Retinal pigment epithelial cell (primary cell): ENCODE measurements at regions not wholly inside any gene's neighbourhood (a gene's known extent, or its start where the extent isn't known, plus 50 kb on each side); places are given as distances from the start of the nearest gene placed in this dataset.

ENCODE experiments used
- DNase-seq: peaks from one replicate; pipeline ENCODE4 v3.0.0-alpha.2; 2010; ENCODE audit warnings: low read depth
- H3K4me3 ChIP-seq: 2 replicates; pipeline ENCODE4 v1.5.1; 2011; ENCODE audit warnings: mild to moderate bottlenecking, low read length, control low read depth, moderate library complexity
- CTCF ChIP-seq: conservative IDR thresholded peaks from 2 replicates; pipeline ENCODE4 v1.5.1; 2011; ENCODE audit warnings: low read depth, low read length, control low read depth, inconsistent platforms

DNA sequence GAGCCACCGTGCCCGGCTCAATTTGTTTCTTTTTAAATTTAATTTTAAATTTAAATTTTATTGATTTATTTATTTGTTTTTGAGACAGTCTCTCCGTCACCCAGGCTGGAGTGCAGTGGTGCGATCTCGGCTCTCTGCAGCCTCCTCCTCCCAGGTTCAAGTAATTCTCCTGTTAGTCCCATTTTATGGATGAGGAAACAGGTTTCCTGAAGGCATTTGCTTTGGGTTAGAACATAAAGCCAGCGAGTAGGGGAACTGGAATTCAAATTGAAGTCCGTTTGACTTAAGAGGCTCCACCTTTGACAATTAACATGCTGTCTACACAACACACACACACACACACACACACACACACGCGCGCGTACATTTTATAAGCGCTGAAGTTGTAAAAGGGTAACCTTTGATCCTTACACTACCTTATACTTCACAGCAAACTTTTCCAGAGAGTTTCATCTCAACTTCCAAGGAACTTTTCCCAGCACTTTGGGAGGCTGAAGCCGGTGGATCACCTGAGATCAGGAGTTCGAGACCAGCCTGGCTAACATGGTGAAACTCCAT lies 232.0 kb downstream of the BCAS1 start:
- no peak for TF ChIP-seq CTCF
- no peak for DNase-seq
- no peak overlapping the region for H3K4me3 ChIP-seq

DNA sequence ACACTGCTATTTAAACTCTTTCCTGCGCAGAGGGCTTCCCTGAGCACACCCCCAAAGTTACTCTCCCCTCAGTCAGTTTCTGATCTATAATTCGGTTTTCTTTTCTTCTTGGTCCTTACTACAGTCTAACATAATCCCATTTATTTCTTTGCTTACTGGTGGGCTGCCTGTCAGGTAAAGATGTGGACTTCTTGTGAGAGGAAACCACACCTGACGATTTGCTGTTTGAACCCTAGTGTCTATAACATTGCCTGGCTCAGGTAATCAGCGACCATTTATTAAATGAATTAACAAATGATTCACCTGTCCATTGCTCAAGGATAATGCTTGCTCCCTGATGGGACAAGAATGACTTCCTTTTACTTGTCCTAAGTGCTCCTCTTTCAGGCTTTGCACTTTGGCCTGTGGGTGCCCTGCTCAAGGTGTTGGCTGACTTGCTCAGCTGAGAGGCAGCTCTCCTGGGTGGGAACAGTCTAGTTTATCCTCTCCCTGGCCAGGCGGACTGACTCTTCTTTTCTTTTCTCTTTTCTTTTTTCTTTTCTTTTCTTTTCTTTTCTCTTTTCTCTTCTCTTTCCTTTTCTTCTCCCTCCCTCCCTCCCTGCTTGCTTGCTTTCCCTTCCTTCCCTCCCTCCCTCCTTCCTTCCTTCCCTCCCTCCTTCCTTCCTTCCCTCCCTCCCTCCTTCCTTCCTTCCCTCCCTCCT lies 233.1 kb downstream of the BCAS1 start:
- H3K4me3 ChIP-seq, result no peak overlapping the region
- TF ChIP-seq CTCF, result no peak
- no peak for DNase-seq

DNA sequence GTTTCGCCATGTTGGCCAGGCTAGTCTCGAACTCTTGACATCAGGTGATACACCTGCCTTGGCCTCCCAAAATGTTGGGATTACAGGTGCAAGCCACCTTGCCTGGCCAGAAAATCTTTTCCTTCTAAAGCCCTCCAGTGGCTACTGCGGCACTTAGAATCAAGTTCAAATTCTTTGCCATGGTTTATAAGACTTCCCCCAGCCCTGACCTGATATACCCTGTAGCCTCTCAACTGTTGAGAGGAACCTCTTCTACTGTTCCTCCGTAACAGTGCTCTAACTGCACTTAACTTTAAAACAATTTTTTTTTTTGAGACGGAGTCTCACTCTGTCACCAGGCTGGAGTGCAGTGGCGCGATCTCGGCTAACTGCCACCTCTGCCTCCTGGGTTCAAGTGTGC lies 235.6 kb downstream of the BCAS1 start:
- H3K4me3 ChIP-seq, result no peak overlapping the region
- no peak for DNase-seq

DNA sequence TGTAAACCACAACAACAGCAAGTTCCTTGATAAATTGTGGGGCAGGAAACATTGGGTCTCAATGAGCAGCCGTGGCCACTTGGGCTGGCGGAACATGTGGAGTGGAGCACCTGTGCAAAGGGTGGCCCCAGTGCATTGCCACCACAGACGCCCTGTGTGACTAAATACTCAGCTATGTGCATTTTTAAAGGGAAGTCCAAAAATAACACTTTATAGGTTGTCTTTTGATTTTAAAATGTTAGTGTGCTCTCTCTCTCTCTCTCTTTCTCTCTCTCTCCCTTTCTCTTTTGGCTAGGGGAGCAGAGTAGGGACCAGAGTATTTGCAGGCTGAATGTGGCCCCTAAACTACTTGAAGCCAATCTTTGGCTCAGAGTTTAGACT lies 236.3 kb downstream of the BCAS1 start:
- no peak overlapping the region for H3K4me3 ChIP-seq
- DNase-seq, result no peak
- no peak for TF ChIP-seq CTCF

More for the DNA sequence above, 235.6 kb downstream of the BCAS1 start:
- TF ChIP-seq CTCF, result no peak

DNA sequence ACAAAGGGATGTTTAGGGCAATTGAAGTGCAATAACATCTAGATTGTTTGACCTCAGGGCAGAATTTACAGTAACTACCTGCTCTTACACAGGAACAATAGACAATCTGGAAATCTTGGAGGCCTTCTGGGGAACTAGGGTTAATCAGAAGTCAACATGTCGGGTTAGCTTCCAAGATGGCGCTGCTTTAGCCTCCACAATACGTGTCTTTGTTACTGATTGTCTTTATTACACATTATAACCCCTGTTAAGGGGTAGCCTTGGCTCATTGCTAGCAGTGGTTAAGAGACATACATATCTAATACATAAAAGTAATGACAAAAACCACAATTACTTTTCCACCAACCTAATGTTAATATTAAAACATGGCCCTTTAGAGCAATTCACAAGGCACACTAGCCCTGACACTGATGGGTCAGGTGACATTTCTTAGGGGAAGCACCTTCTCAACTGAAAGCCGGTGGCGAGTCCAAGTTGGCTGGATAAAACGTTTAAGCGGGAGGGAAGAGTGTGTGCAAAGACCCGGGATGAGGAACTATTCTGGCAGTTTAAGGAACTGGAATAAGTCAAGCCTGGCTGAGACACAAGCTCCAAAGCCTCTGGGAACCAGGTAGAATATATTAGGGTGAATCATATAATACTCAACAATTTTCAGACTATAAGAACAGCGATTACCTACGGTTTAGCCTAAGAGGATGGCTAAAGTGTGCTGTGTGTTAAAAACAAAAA lies 236.9 kb downstream of the BCAS1 start:
- no peak overlapping the region for H3K4me3 ChIP-seq
- no peak for DNase-seq
- no peak for TF ChIP-seq CTCF

DNA sequence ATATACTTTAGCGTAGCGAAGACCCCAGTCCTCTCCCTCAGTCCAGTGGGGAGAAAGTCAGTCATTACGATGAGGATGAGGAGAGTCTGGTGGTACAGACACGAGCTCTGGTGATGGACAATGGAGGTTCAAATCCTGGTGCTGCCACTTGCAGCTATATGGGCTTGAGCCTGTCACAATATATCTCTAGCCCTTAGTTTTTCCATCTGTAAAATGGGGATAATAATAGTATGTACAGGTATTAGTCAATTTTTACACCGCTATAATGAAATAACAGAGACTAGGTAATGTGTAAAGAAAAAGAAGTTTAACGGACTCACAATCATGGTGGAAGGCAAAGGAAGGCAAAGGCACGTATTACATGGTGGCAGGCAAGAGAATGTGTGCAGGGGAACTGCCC lies 237.9 kb downstream of the BCAS1 start:
- TF ChIP-seq CTCF, result no peak
- no peak overlapping the region for H3K4me3 ChIP-seq
- DNase-seq, result no peak

DNA sequence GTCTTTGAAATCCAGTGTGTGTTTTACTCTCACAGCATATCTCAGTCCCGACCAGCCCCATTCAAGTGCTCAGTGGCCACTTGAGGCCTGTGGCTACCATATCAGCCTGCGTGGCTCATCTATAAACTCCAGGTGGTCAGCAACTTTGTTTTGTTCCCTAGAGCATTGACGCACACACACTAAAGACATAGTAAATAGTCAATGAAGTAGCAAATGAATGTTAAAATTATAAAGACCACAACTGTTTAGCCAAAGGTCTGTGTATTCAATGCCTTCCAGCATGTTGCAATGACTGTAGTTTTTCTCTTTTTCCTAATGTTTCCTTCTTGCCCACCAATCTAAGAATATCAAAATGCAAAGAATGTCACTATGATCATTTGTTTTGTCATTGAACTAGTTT lies 238.2 kb upstream of the ZNF217 start:
- TF ChIP-seq CTCF, result no peak
- H3K4me3 ChIP-seq, result no peak overlapping the region
- DNase-seq, result no peak
